Upper lobe of right lung (tissue), 1 donor: ENCODE measurements at regions not wholly inside any gene's neighbourhood (a gene's known extent, or its start where the extent isn't known, plus 50 kb on each side); places are given as distances from the start of the nearest gene placed in this dataset.

Experiments used
- ATAC-seq: fragments of 200-7000 bp; cut with Tn5 transposase; one replicate; pipeline ENCODE4 v1.9.1; 2020; ENCODE audit warnings: mild to moderate bottlenecking, moderate library complexity
- DNase-seq: peaks from one replicate; pipeline ENCODE4 v3.0.0-alpha.2; 2020
- H3K27ac ChIP-seq: fragments of 200-600 bp; one replicate; pipeline ENCODE4 v1.8.0; 2022
- H3K27me3 ChIP-seq: fragments of 200-600 bp; one replicate; pipeline ENCODE4 v1.8.0; 2022; ENCODE audit warnings: mild to moderate bottlenecking
- H3K36me3 ChIP-seq: fragments of 200-600 bp; one replicate; pipeline ENCODE4 v1.8.0; 2022
- H3K4me1 ChIP-seq: fragments of 200-600 bp; one replicate; pipeline ENCODE4 v1.8.0; 2022
- H3K4me3 ChIP-seq: fragments of 200-600 bp; one replicate; pipeline ENCODE4 v1.8.0; 2022; ENCODE audit warnings: mild to moderate bottlenecking
- H3K9me3 ChIP-seq: fragments of 200-600 bp; one replicate; pipeline ENCODE4 v1.8.0; 2022
- CTCF ChIP-seq: fragments of 200-600 bp; IDR thresholded peaks from one replicate; pipeline ENCODE4 v1.8.0; 2022; ENCODE audit warnings: antibody characterized with exemption
- intact Hi-C: fragments of 100-400 bp; cut with DNase I; formaldehyde crosslinking; loops from one replicate; pipeline ENCODE4 v1.11.0; 2022
- donor health status: DM: no; HTN: yes; CAD: no; lungs with severe emphysema.

- no peak overlapping the region for H3K27ac ChIP-seq
- peaks cover 35% of the 10 kb centered on the region for H3K4me1 ChIP-seq
- peak; percentile 86 for TF ChIP-seq CTCF
- DNase-seq (peak; percentile 83), ATAC-seq (peak; percentile 73)
- H3K4me3 ChIP-seq: no peak overlapping the region
- no peaks in the 10 kb centered on the region for H3K36me3 ChIP-seq
- no peaks in the 10 kb centered on the region for H3K9me3 ChIP-seq
- H3K27me3 ChIP-seq: no peaks in the 10 kb centered on the region
- intact Hi-C loops: no loop called here
These were observed 219.3 kb upstream of the GSE1 start for GRCh38 chr16:85393674-85394451.

GRCh38 chr16:85394456-85395206 is 218.5 kb upstream of the GSE1 start:
- H3K9me3 ChIP-seq: no peaks in the 10 kb centered on the region
- no peak for TF ChIP-seq CTCF
- DNase-seq: peak; percentile 48
- no peaks in the 10 kb centered on the region for H3K27me3 ChIP-seq
- H3K4me1 ChIP-seq: peaks cover 35% of the 10 kb centered on the region
- H3K36me3 ChIP-seq: no peaks in the 10 kb centered on the region
- H3K27ac ChIP-seq: no peak overlapping the region
- H3K4me3 ChIP-seq: no peak overlapping the region
- intact Hi-C loops: no loop called here
- no peak for ATAC-seq

- intact Hi-C loops: no loop called here
- H3K9me3 ChIP-seq: no peaks in the 10 kb centered on the region
- peak overlapping the region; percentile 51 for H3K27ac ChIP-seq
- H3K27me3 ChIP-seq: no peaks in the 10 kb centered on the region
- no peaks in the 10 kb centered on the region for H3K36me3 ChIP-seq
- peak; percentile 78 for DNase-seq
- ATAC-seq: peak; percentile 67
- no peak overlapping the region for H3K4me3 ChIP-seq
- TF ChIP-seq CTCF: no peak
- H3K4me1 ChIP-seq: peaks cover 35% of the 10 kb centered on the region
These were observed 217.8 kb upstream of the GSE1 start for GRCh38 chr16:85395207-85395912.

GRCh38 chr16:85395913-85396878 is 216.9 kb upstream of the GSE1 start:
- intact Hi-C loops: no loop called here
- DNase-seq (peak; percentile 62), ATAC-seq (no peak)
- Histone ChIP-seq H3K27me3 (no peaks in the 10 kb centered on the region), H3K4me3 (no peak overlapping the region), H3K9me3 (no peaks in the 10 kb centered on the region), H3K4me1 (peaks cover 35% of the 10 kb centered on the region), H3K27ac (peak overlapping the region; percentile 51), H3K36me3 (no peaks in the 10 kb centered on the region)
- no peak for TF ChIP-seq CTCF
